ENCODE measurements at regions not wholly inside any gene's neighbourhood (a gene's known extent, or its start where the extent isn't known, plus 50 kb on each side); places are given as distances from the start of the nearest gene placed in this dataset.

DNA sequence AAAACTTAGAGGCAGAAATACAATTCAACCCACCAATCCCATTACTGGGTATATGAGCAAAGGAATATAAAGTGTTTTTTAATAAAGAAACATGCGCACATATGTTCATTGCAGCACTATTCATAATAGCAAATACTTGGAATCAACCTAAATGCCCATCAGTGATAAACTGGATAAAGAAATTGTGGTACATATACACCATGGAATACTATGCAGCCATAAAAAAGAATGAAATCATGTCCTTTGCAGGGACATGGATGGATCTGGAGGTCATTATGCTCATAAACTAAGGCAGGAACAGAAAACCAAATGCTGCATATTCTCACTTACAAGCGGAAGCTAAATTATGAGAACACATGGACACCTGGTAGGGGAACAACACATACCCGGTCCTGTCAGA, 807.7 kb upstream of the INTU start:
- TF ChIP-seq, protein P1, sequence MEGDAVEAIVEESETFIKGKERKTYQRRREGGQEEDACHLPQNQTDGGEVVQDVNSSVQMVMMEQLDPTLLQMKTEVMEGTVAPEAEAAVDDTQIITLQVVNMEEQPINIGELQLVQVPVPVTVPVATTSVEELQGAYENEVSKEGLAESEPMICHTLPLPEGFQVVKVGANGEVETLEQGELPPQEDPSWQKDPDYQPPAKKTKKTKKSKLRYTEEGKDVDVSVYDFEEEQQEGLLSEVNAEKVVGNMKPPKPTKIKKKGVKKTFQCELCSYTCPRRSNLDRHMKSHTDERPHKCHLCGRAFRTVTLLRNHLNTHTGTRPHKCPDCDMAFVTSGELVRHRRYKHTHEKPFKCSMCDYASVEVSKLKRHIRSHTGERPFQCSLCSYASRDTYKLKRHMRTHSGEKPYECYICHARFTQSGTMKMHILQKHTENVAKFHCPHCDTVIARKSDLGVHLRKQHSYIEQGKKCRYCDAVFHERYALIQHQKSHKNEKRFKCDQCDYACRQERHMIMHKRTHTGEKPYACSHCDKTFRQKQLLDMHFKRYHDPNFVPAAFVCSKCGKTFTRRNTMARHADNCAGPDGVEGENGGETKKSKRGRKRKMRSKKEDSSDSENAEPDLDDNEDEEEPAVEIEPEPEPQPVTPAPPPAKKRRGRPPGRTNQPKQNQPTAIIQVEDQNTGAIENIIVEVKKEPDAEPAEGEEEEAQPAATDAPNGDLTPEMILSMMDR (conservative IDR thresholded peaks at IDR 0.05 in 1 of 2, IDR thresholded peaks at IDR 0.05 in 1 of 2; ENCODE audit: low read depth in 1 of 2, low read length in 2 of 2), result no peak
- TF ChIP-seq EZH2 (IDR thresholded peaks at IDR 0.05; ENCODE audit: low read length, missing control alignments), result no peak

Data from fibroblast of lung (primary cell).